Chondrocyte (in vitro differentiated cells): ENCODE measurements at regions not wholly inside any gene's neighbourhood (a gene's known extent, or its start where the extent isn't known, plus 50 kb on each side); places are given as distances from the start of the nearest gene placed in this dataset.

Experiments
- DNase-seq: peaks from one replicate; pipeline ENCODE4 v3.0.0; 2021; ENCODE audit warnings: mixed read lengths, low spot score
- H3K27ac Mint-ChIP-seq: one replicate; pipeline ENCODE4 v1.8.0; 2021; ENCODE audit warnings: mild to moderate bottlenecking, moderate library complexity, mixed read lengths; ENCODE audit not compliant: unreplicated experiment
- H3K27me3 Mint-ChIP-seq: 2 replicates; pipeline ENCODE4 v1.8.0; 2021; ENCODE audit warnings: low read depth, mixed read lengths
- H3K36me3 Mint-ChIP-seq: 2 replicates; pipeline ENCODE4 v1.8.0; 2021; ENCODE audit warnings: low read depth, mixed read lengths
- H3K4me1 Mint-ChIP-seq: 2 replicates; pipeline ENCODE4 v1.8.0; 2021; ENCODE audit warnings: low read depth, mild to moderate bottlenecking, mixed read lengths
- H3K4me3 Mint-ChIP-seq: one replicate; pipeline ENCODE4 v1.8.0; 2021; ENCODE audit warnings: mild to moderate bottlenecking, moderate library complexity, mixed read lengths; ENCODE audit not compliant: unreplicated experiment
- H3K9me3 Mint-ChIP-seq: 2 replicates; pipeline ENCODE4 v1.8.0; 2021; ENCODE audit warnings: low read depth, mixed read lengths
- CTCF ChIP-seq: fragments of 200-600 bp; sonication (generic); IDR thresholded peaks from 2 replicates; pipeline ENCODE4 v1.5.0; 2021; ENCODE audit warnings: antibody characterized with exemption, mild to moderate bottlenecking, moderate library complexity

- Mint-ChIP-seq H3K9me3 (no peaks in the 10 kb centered on the region), H3K4me1 (no peaks in the 10 kb centered on the region), H3K36me3 (no peaks in the 10 kb centered on the region), H3K27ac (no peak overlapping the region), H3K4me3 (no peak overlapping the region), H3K27me3 (no peaks in the 10 kb centered on the region)
- TF ChIP-seq CTCF, result no peak
- no peak for DNase-seq
Observed at GRCh38 chr4:33532821-33533220, 2711.5 kb downstream of the ARAP2 start.

- Mint-ChIP-seq H3K27ac (no peak overlapping the region), H3K4me1 (no peaks in the 10 kb centered on the region), H3K4me3 (no peak overlapping the region), H3K9me3 (no peaks in the 10 kb centered on the region), H3K36me3 (no peaks in the 10 kb centered on the region), H3K27me3 (no peaks in the 10 kb centered on the region)
- DNase-seq, result no peak
- TF ChIP-seq CTCF, result no peak
Observed at GRCh38 chr4:33536898-33537297, 2707.4 kb downstream of the ARAP2 start.

- Mint-ChIP-seq H3K4me1 (no peaks in the 10 kb centered on the region), H3K36me3 (no peaks in the 10 kb centered on the region), H3K4me3 (no peak overlapping the region), H3K27me3 (no peaks in the 10 kb centered on the region), H3K9me3 (no peaks in the 10 kb centered on the region), H3K27ac (no peak overlapping the region)
- no peak for TF ChIP-seq CTCF
- DNase-seq, result no peak
Observed at GRCh38 chr4:33537527-33537926, 2706.8 kb downstream of the ARAP2 start.

- Mint-ChIP-seq H3K4me3 (no peak overlapping the region), H3K4me1 (no peaks in the 10 kb centered on the region), H3K36me3 (peaks cover 2% of the 10 kb centered on the region), H3K27ac (no peak overlapping the region), H3K27me3 (no peaks in the 10 kb centered on the region), H3K9me3 (peaks cover 24% of the 10 kb centered on the region)
- DNase-seq, result no peak
- TF ChIP-seq CTCF, result no peak
Observed at GRCh38 chr4:33543941-33544450, 2700.3 kb downstream of the ARAP2 start.

GRCh38 chr4:33551244-33551643 lies 2693.1 kb downstream of the ARAP2 start:
- no peak overlapping the region for H3K27ac Mint-ChIP-seq
- H3K36me3 Mint-ChIP-seq, result peaks cover 2% of the 10 kb centered on the region
- no peak for DNase-seq
- no peak for TF ChIP-seq CTCF
- H3K4me1 Mint-ChIP-seq, result no peaks in the 10 kb centered on the region
- H3K9me3 Mint-ChIP-seq, result peaks cover 41% of the 10 kb centered on the region
- no peak overlapping the region for H3K4me3 Mint-ChIP-seq
- no peaks in the 10 kb centered on the region for H3K27me3 Mint-ChIP-seq
